CD4-positive, alpha-beta T cell treated with Interleukin-15 for 4 hours (primary cell): ENCODE measurements at regions not wholly inside any gene's neighbourhood (a gene's known extent, or its start where the extent isn't known, plus 50 kb on each side); places are given as distances from the start of the nearest gene placed in this dataset.
"Not testable (repeated sequence)": the region's sequence is repeated elsewhere in the genome, so short reads cannot be mapped to it uniquely, and the experiment has no call there.

Source experiments
- DNase-seq: peaks from one replicate; pipeline ENCODE4 v3.0.0-alpha.2; 2020; ENCODE audit warnings: low spot score

DNA sequence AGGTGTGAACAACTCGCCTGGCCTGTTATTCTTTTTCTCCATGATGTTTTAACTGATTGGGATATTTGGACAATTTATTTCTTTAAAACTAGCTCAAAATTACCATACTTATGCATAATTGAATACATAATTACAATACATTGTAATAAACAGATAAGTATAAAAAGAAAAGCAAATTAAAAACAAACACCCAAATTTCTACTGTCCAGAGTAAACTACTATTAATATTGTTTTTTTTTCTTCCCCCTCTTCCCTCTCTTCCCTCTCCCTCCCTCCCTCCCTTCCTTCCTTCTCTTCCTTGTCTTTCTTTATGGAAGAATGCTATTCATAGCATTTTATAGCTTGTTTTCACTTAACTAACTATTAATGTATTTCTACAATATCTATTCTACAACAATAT lies 117.7 kb upstream of the IVNS1ABP start:
- DNase-seq: no peak

GRCh38 chr1:185433667-185434066 lies 116.6 kb upstream of the IVNS1ABP start:
- DNase-seq: no peak

DNA sequence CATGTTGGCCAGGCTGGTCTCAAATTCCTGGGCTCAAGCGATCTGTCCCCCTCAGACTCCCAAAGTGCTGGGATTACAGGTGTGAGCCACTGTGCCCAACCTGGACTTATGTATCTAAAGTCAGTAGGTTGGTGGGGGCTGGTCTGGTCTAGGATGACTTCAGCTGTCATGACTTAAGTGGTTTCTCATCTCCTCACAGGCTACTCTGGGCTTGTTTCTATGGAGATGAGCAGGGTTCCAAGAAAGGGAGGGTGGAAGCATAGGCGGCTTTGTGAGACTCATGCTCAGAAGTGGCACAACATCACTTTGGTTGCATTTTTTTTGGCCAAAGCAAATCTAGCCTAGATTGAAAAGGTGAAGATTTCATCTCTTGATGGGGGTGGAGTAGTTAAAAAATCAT lies 115.9 kb upstream of the IVNS1ABP start:
- peak; percentile 20 for DNase-seq

DNA sequence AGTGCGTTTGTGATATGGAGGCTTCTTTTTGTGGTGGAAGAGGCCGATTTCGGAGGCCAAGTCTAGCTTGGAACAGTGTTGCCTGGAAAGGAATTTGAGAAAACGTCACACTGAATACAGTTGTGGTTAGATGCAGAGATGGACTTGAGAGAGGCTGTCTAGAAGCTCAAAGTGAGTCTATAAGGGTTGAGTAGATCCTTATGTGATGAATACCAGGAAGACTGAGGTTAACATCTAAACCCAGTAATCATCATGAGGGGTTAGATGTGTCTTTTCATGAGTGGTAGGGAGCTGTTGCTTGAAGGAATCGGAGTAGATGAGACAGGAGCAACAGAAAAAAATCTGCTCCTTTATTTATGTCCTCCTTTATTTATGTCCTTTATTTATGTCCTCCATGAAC lies 114.6 kb upstream of the IVNS1ABP start:
- no peak for DNase-seq

GRCh38 chr1:185429668-185430067 lies 112.6 kb upstream of the IVNS1ABP start:
- DNase-seq: not testable (repeated sequence)

GRCh38 chr1:185427776-185428175 lies 110.7 kb upstream of the IVNS1ABP start:
- no peak for DNase-seq

- DNase-seq: no peak
Observed at GRCh38 chr1:185427264-185427663, 110.2 kb upstream of the IVNS1ABP start.

DNA sequence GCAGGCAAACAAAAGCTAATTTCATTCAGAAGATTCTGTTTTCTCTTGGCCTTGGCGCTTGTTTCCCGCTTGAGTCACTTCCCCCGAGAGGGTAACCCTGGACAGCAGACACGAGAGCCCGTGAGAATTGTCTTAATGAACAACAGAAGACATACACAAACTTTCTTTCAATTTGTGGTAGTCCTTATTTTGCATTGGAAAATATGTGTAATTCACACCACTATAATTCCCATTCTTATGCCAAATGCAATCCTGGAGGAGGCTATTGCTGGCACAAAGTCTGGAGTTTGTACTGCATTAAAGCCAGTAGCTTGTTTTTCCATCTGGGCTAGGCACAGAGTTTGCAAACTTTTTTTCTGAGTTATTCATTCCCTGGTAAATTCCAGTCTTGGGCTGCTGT lies 109.8 kb upstream of the IVNS1ABP start:
- no peak for DNase-seq

GRCh38 chr1:185425163-185425562 lies 108.1 kb upstream of the IVNS1ABP start:
- DNase-seq: no peak

DNA sequence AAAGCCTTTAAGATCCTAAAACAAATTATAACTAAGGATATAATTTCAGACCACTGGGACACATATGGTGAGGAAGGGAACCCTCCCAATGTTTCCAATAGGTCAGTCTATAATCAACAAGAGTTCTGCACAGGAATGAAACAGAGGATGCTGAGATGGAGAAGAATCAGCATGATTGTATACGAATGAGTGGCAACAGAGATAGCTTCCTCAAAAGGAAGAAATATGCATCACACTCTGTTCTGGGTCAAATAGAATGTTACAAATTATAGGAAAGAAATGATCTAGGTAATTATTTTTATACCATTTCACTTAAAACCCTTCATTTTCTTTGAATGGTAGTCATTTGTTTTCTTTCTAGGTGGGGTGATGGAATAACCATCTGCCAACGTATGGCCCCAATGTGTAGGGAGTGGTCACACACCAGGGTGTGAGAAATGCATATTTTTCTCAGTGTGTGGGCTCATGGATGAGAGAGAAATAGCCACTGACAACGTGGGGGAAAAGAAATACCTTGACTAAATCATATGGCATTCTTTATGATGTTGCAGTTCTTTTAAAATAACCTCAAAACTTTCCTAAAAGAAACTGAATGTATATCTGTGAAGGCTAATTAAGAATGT lies 104.6 kb upstream of the IVNS1ABP start:
- no peak for DNase-seq

- DNase-seq: peak; percentile 64
Observed at GRCh38 chr1:185420588-185421081, 103.6 kb upstream of the IVNS1ABP start.

DNA sequence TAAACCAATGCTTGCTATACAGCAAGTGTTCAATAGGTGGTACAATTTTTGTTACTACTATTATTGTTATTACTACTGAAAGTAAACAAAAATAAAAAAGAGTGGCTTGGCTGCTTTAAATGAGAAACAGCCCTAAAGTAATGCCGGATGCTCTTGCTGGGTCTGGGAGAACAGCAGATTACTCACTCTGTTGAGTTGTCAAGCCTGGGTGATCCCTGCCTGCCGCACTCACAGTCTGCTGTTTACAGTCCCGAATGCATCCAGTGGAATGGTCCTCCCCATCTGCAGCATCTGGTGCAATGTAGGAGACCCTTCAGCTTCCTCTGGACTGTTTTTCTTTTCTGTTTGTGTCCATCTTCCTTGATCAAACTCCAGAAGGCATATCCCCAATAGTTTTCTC lies 102.7 kb upstream of the IVNS1ABP start:
- DNase-seq: no peak

GRCh38 chr1:185418472-185418871 lies 101.4 kb upstream of the IVNS1ABP start:
- no peak for DNase-seq

GRCh38 chr1:185412385-185413087 lies 95.5 kb upstream of the IVNS1ABP start:
- DNase-seq: no peak

DNA sequence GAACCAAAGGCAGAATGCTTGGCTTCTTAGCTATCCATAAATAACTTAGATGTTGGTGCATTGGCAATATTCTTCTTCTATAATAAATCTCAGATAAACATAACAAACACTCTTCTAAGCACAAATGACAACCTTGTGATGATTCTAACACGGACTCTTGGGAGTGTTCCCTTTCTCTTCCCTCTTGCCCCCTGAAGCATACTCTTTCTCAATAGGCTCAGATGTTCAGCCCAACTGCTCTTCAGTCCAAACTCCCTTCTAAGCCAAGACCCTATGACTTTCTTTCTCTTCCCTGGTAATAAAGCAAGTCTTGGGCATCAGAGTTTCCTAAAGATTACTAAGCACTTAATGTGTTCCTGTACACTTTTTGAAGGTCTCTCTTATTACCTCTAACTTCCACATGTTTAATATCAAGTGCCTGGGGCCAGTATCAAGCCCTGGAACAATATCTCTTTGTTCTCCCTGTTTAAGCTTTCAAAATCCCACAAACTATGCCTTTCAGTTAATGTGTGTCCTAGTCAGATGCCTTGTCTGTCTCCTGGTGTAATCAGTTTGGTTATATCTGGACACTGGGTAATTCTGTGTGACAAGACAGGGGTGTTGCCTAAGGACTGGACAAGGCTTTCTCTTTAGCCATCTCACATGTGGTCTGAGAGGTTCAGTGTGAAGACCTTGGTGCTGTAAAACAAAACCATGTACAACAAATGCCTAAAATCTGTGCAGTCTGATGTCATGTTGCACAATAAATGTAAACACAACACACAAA lies 92.9 kb upstream of the IVNS1ABP start:
- no peak for DNase-seq

GRCh38 chr1:185409345-185409744 lies 92.3 kb upstream of the IVNS1ABP start:
- no peak for DNase-seq

DNA sequence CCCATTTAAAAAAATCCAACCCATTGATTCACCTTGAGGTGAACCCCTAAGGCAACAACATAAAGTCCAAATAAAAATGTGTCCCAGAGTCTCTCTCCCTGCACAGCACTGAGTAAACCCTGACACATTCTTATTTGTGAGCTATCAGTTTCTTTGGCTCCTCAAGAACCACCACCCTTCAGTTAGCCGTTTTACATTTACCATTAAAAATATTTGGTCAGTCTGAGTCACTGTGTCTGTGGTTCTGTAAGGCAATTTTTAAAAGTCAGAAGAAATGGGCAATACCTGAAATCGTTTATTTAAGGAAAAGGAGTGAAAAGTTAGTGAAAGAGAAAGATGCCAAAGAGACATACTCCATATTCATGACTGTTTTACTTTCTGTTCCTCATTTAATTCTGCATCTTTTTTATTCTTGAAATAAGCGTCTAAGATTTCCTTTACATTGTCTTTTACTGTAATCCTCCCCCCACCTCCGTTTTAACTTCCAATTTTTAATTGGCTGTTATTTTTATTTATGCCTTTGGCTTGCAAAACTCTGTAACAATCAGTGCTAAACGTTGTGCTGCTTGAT lies 91.7 kb upstream of the IVNS1ABP start:
- DNase-seq: no peak

- no peak for DNase-seq
Observed at GRCh38 chr1:185406691-185407009, 89.6 kb upstream of the IVNS1ABP start.

DNA sequence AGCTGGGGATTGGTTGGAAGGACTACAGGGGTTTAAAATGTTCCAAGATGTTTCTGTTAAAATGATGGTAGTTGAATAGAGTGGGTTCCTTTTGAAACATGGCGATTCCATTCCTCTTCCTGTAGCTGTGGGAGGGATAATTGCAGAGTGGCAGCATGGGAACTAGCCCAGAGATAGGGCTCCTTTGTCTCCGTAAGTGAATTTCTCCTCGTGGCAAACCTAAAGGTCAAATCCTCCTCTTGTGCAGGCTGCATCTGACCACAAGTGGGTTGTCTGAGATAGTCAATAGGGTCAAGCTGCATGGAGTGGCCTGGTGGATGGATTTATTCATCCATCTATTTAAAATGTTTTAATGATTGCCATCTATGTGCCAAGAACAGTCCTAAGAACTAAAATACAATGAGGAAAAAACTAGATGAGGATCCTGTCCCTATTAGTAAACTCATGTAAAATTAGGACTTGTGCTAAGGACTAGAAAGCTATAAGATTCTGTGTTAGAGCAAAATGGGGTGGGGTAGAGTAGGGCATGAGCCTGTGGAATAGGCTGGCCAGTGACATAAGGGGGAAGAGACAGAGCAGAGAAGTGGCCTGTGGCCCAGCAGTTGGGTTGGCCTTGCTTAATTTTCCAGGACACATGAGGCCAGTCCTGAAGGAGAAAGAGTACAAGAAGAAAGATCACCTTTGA lies 89.1 kb upstream of the IVNS1ABP start:
- no peak for DNase-seq

- no peak for DNase-seq
Observed at GRCh38 chr1:185404907-185405568, 88.0 kb upstream of the IVNS1ABP start.

- no peak for DNase-seq
Observed at GRCh38 chr1:185404291-185404690, 87.2 kb upstream of the IVNS1ABP start.

DNA sequence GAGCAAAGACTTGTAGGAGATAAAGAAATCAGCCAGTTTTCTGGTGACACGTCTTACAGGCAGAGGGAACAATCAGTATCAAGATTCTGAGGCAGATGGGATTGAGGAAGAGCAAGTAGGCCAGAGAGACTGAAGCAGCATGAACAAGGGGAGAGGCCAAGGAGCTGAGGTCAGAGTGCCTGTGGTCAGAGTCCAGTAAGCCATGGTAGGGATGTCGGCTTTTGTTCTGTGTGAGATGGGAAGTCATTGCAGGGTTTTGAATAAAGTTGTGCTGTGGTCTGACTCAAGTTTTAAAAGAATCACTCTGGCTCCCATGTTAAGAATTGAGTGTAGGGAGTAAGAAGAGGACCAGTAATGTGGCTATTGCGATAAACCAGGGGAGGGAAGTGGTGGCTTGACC lies 85.9 kb upstream of the IVNS1ABP start:
- DNase-seq: no peak
